ENCODE measurements at regions not wholly inside any gene's neighbourhood (a gene's known extent, or its start where the extent isn't known, plus 50 kb on each side); places are given as distances from the start of the nearest gene placed in this dataset.
A peak's percentile ranks its signal among the peaks of the same experiment; 100 is the strongest.
"Not testable (repeated sequence)": the region's sequence is repeated elsewhere in the genome, so short reads cannot be mapped to it uniquely, and the experiment has no call there.

- WGBS (ENCODE audit: insufficient coverage, low coverage, low lambda C conversion rate, missing lambda C conversion rate): 52% methylated on average over 4 of the region's 5 CpGs
- H3K36me3 ChIP-seq; intact Hi-C loops (cut with DNase I); H3K27ac ChIP-seq; H3K27me3 ChIP-seq; H3K4me1 ChIP-seq; H3K4me3 ChIP-seq; ATAC-seq: not testable (repeated sequence)
- peaks cover 0 to 13% (median 0%) of the 10 kb centered on the region in 4 donors for H3K9me3 ChIP-seq
- peak in 1 of 3 donors; percentile 7 for DNase-seq
Measured at GRCh38 chr11:54797906-54798305, 91.3 kb downstream of the OR4A5 start.

DNA sequence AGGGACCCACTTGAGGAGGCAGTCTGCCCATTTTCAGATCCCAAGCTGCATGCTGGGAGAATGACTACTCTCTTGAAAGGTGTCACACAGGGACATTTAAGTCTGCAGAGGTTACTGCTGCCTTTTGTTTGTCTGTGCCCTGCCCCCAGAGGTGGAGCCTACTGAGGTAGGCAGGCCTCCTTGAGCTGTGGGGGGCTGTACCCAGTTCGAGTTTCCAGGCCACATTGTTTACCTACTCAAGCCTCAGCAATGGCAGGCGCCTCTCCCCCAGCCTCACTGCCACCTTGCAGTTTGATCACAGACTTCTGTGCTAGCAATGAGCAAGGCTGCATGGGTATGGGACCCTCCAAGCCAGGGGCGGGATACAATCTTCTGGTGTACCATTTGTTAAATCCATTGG lies 126.0 kb downstream of the OR4A5 start:
- Histone ChIP-seq H3K4me1 (no peaks in the 10 kb centered on the region), H3K27me3 (no peaks in the 10 kb centered on the region), H3K36me3 (no peaks in the 10 kb centered on the region), H3K4me3 (no peak overlapping the region), H3K27ac (no peak overlapping the region), H3K9me3 (peaks cover 0 to 19% (median 0%) of the 10 kb centered on the region in 4 donors)
- TF ChIP-seq, protein P1, sequence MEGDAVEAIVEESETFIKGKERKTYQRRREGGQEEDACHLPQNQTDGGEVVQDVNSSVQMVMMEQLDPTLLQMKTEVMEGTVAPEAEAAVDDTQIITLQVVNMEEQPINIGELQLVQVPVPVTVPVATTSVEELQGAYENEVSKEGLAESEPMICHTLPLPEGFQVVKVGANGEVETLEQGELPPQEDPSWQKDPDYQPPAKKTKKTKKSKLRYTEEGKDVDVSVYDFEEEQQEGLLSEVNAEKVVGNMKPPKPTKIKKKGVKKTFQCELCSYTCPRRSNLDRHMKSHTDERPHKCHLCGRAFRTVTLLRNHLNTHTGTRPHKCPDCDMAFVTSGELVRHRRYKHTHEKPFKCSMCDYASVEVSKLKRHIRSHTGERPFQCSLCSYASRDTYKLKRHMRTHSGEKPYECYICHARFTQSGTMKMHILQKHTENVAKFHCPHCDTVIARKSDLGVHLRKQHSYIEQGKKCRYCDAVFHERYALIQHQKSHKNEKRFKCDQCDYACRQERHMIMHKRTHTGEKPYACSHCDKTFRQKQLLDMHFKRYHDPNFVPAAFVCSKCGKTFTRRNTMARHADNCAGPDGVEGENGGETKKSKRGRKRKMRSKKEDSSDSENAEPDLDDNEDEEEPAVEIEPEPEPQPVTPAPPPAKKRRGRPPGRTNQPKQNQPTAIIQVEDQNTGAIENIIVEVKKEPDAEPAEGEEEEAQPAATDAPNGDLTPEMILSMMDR (IDR thresholded peaks at IDR 0.05): no peak
- TF ChIP-seq POLR2A (IDR thresholded peaks at IDR 0.05): no peak
- ATAC-seq (no peak), DNase-seq (no peak)
- no CpG with 5 or more reads among the region's 3 CpGs for WGBS (ENCODE audit: insufficient coverage, low coverage, low lambda C conversion rate, missing lambda C conversion rate)
- intact Hi-C loops (cut with DNase I): no loop called here

DNA sequence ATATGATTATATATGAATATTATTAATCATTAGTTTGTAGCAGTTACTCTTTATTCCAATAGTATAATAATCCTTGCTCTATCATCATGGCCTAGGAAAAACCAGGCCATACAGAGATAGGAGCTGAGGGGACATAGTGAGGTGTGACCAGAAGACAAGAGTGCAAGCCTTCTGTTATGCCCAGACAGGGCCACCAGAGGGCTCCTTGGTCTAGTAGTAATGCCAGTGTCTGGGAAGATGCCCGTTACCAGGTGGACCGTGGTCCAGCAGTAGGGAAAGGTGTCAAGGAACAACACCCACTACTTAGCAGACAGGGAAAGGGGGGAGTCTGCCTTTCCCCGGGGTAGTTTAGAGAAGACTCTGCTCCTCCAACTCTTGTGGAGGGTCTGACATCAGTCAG lies 148.4 kb downstream of the OR4A5 start:
- 67% methylated on average over 2 of the region's 3 CpGs for WGBS (ENCODE audit: insufficient coverage, low coverage, low lambda C conversion rate, missing lambda C conversion rate)
- H3K4me1 ChIP-seq; ATAC-seq; H3K27me3 ChIP-seq; H3K4me3 ChIP-seq; H3K27ac ChIP-seq; DNase-seq; intact Hi-C loops (cut with DNase I); H3K36me3 ChIP-seq: not testable (repeated sequence)
- H3K9me3 ChIP-seq: peaks cover 0 to 29% (median 1%) of the 10 kb centered on the region in 4 donors

Data from right lobe of liver (tissue), 6 donors.